ENCODE measurements at regions not wholly inside any gene's neighbourhood (a gene's known extent, or its start where the extent isn't known, plus 50 kb on each side); places are given as distances from the start of the nearest gene placed in this dataset.
A peak's percentile ranks its signal among the peaks of the same experiment; 100 is the strongest.

DNA sequence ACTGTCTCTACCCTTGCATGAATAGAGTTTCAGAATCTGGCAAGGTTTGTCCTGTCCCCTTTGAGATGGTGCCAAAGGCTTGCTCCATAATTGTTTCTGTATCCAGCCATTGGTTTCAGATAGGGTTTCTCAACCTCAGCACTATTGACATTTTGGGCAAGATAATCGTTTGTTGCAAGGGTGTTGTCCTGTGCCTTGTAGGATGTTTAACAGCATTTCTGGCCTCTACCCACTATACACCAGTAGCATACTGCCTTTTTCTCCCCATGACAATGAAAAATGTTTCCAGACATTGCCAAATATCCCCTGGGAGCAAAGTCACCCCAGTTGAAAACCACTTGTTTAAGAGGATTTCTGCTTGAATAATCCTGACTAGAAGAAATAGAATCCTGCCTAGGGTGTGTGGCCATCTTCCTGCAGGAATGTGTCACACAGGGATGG, 126.8 kb downstream of the CDC42EP3 start:
- CTCF ChIA-PET (ENCODE audit: unreplicated experiment): no interaction called here

DNA sequence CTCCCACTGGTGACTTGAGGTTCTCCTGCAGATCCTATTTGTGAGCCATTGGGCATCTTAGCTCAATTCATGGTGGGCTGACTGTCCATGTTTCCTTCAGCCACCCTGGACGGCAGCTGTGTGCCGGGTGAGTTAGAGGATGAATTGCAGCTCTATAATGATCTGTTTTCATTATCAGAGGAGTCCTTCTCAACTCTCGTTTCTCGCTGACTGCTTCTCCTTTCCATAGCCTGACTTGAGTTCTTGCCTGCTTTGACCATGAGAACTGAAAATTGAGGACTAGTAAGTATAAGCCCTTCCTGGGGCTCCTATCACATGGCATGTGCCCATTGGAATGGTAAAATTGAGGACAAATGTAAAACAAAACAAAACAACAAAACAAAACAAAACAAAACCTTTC, 121.8 kb downstream of the CDC42EP3 start:
- Histone ChIP-seq H2AFZ (ENCODE audit: low read length) (peak overlapping the region; percentile 14; the same call in 1 of the 2 replicates), H3K79me2 (ENCODE audit: insufficient read depth, low read depth, low read length) (no peaks in the 10 kb centered on the region), H3K27ac (ENCODE audit: low read depth, low read length, poor library complexity, severe bottlenecking) (no peak overlapping the region), H3K36me3 (ENCODE audit: insufficient read depth, low read length) (no peaks in the 10 kb centered on the region), H3K4me1 (ENCODE audit: insufficient read depth, low read length, poor library complexity, severe bottlenecking) (peaks cover 13% of the 10 kb centered on the region), H3K9me3 (ENCODE audit: low read length) (no peaks in the 10 kb centered on the region), H3K4me3 (ENCODE audit: low read depth, low read length, poor library complexity, severe bottlenecking) (no peak overlapping the region), H4K20me1 (ENCODE audit: insufficient read depth, low read length) (no peaks in the 10 kb centered on the region), H3K4me2 (ENCODE audit: low read length) (peak overlapping the region; percentile 35), H3K9me2 (ENCODE audit: insufficient read depth, low read length) (no peaks in the 10 kb centered on the region)
- CTCF ChIA-PET (ENCODE audit: unreplicated experiment): interaction anchor here (0.9 kb wide), 1 partner anchor 39 kb away, joined by 3 read pairs; no protein-coding TSS in a partner anchor
- DNase-seq (ENCODE audit: low spot score): no peak
- no TSS peak for BruUV-seq (replicated peaks)
- POLR2A ChIA-PET: interaction anchor here (0.6 to 1.6 kb wide), 7 partner anchors 9 to 103 kb away, joined by 3 to 4 read pairs (median 3); no protein-coding TSS in a partner anchor
- intact Hi-C loops (cut with micrococcal nuclease; ENCODE audit: unreplicated experiment): loop anchor here (5.0 kb wide), 1 partner anchor 103 kb away; no protein-coding TSS in a partner anchor
- TF ChIP-seq, protein P1, sequence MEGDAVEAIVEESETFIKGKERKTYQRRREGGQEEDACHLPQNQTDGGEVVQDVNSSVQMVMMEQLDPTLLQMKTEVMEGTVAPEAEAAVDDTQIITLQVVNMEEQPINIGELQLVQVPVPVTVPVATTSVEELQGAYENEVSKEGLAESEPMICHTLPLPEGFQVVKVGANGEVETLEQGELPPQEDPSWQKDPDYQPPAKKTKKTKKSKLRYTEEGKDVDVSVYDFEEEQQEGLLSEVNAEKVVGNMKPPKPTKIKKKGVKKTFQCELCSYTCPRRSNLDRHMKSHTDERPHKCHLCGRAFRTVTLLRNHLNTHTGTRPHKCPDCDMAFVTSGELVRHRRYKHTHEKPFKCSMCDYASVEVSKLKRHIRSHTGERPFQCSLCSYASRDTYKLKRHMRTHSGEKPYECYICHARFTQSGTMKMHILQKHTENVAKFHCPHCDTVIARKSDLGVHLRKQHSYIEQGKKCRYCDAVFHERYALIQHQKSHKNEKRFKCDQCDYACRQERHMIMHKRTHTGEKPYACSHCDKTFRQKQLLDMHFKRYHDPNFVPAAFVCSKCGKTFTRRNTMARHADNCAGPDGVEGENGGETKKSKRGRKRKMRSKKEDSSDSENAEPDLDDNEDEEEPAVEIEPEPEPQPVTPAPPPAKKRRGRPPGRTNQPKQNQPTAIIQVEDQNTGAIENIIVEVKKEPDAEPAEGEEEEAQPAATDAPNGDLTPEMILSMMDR (conservative IDR thresholded peaks at IDR 0.05; ENCODE audit: low read length): no peak
- no peak for TF ChIP-seq EZH2phosphoT487 (IDR thresholded peaks at IDR 0.05; ENCODE audit: borderline replicate concordance, low read depth, low read length)

More for the DNA sequence above, 126.8 kb downstream of the CDC42EP3 start:
- Histone ChIP-seq H3K36me3 (ENCODE audit: insufficient read depth, low read length) (no peaks in the 10 kb centered on the region), H3K9me2 (ENCODE audit: insufficient read depth, low read length) (no peaks in the 10 kb centered on the region), H3K27ac (ENCODE audit: low read depth, low read length, poor library complexity, severe bottlenecking) (no peak overlapping the region), H4K20me1 (ENCODE audit: insufficient read depth, low read length) (no peaks in the 10 kb centered on the region), H3K4me2 (ENCODE audit: low read length) (no peak overlapping the region), H3K9me3 (ENCODE audit: low read length) (no peaks in the 10 kb centered on the region), H3K4me3 (ENCODE audit: low read depth, low read length, poor library complexity, severe bottlenecking) (no peak overlapping the region), H3K4me1 (ENCODE audit: insufficient read depth, low read length, poor library complexity, severe bottlenecking) (peaks cover 6% of the 10 kb centered on the region), H3K79me2 (ENCODE audit: insufficient read depth, low read depth, low read length) (no peaks in the 10 kb centered on the region), H2AFZ (ENCODE audit: low read length) (no peak overlapping the region)
- intact Hi-C loops (cut with micrococcal nuclease; ENCODE audit: unreplicated experiment): loop anchor here (5.0 kb wide), 1 partner anchor 108 kb away; no protein-coding TSS in a partner anchor
- POLR2A ChIA-PET: no interaction called here
- BruUV-seq (replicated peaks): no TSS peak
- DNase-seq (ENCODE audit: low spot score): no peak
- TF ChIP-seq EZH2phosphoT487 (IDR thresholded peaks at IDR 0.05; ENCODE audit: borderline replicate concordance, low read depth, low read length): no peak
- TF ChIP-seq, protein P1 (conservative IDR thresholded peaks at IDR 0.05; ENCODE audit: low read length): no peak

DNA sequence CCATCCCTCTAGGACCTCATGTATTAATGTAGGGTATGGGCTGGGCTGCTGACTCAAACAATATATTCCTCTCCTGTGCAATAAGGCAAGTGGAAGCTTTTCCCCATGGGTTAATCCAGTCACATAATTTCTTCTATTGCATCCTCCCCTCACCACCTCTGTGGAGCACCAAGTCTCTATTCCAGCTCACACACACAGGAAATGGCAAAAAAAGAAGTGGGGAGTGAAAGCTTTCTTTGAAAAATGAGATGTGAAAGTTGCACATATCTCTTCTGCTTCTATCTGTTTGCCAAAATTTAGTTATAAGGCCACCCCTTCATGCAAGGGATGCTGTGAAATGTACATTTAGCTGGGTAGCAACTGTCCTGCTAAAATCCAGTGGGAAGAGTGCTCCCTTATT, 121.3 kb downstream of the CDC42EP3 start:
- H3K9me3 ChIP-seq (ENCODE audit: low read length): no peaks in the 10 kb centered on the region
- no peaks in the 10 kb centered on the region for H3K36me3 ChIP-seq (ENCODE audit: insufficient read depth, low read length)
- no peaks in the 10 kb centered on the region for H3K9me2 ChIP-seq (ENCODE audit: insufficient read depth, low read length)
- intact Hi-C loops (cut with micrococcal nuclease; ENCODE audit: unreplicated experiment): loop anchor here (5.0 kb wide), 1 partner anchor 122 kb away; the partner anchor contains the start of gene CDC42EP3
- BruUV-seq (replicated peaks): no TSS peak
- H3K4me3 ChIP-seq (ENCODE audit: low read depth, low read length, poor library complexity, severe bottlenecking): no peak overlapping the region
- TF ChIP-seq, protein P1 (conservative IDR thresholded peaks at IDR 0.05; ENCODE audit: low read length): no peak
- no peak for TF ChIP-seq EZH2phosphoT487 (IDR thresholded peaks at IDR 0.05; ENCODE audit: borderline replicate concordance, low read depth, low read length)
- H2AFZ ChIP-seq (ENCODE audit: low read length): peak overlapping the region; percentile 14; the same call in 1 of the 2 replicates
- H3K4me2 ChIP-seq (ENCODE audit: low read length): peak overlapping the region; percentile 35
- no peaks in the 10 kb centered on the region for H4K20me1 ChIP-seq (ENCODE audit: insufficient read depth, low read length)
- H3K4me1 ChIP-seq (ENCODE audit: insufficient read depth, low read length, poor library complexity, severe bottlenecking): peaks cover 10% of the 10 kb centered on the region
- CTCF ChIA-PET (ENCODE audit: unreplicated experiment): interaction anchor here (0.9 kb wide), 1 partner anchor 38 kb away, joined by 3 read pairs; no protein-coding TSS in a partner anchor
- H3K27ac ChIP-seq (ENCODE audit: low read depth, low read length, poor library complexity, severe bottlenecking): no peak overlapping the region
- POLR2A ChIA-PET: interaction anchor here (0.6 to 1.6 kb wide), 6 partner anchors 9 to 101 kb away, joined by 3 to 4 read pairs (median 3); no protein-coding TSS in a partner anchor
- no peaks in the 10 kb centered on the region for H3K79me2 ChIP-seq (ENCODE audit: insufficient read depth, low read depth, low read length)
- DNase-seq (ENCODE audit: low spot score): peak; percentile 24
